ENCODE measurements at regions not wholly inside any gene's neighbourhood (a gene's known extent, or its start where the extent isn't known, plus 50 kb on each side); places are given as distances from the start of the nearest gene placed in this dataset.

GRCh38 chr6:747028-747427 lies 54.1 kb upstream of the EXOC2 start:
- no peak overlapping the region for H3K4me3 Mint-ChIP-seq

DNA sequence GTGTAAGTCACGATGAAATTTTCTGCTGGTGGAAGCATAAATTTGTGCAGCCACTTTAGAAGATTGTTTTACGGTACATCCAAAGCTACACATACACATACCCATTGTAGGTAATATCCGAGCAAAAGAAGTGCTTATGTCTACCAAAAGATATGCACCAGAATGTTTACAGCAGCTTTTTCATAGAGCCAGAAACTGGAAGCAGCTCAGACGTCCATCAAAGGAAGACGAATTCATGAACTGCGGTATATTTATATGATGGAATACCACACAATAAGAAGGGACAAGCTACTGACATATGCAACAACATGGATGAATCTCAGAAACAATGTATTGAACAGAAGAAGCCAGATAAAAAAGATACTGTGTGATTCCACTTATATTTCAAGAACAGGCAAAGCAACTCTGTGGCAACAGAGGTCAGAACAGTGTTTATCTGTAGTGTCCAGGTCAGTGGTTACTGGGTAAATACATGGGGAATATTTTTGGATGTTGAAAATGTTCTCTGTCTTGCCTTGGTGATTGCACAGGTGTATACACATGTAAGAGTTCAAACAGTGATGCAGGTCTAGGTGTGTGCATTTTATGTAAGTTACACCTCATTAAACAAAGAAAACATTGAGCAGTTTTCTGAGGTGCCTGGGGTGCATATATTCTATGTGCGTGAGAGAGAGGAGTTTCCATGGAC lies 51.9 kb upstream of the EXOC2 start:
- no peaks in the 10 kb centered on the region for H3K36me3 Mint-ChIP-seq (ENCODE audit: low read depth)
- no peaks in the 10 kb centered on the region for H3K27me3 Mint-ChIP-seq (ENCODE audit: low read depth)
- H3K4me3 Mint-ChIP-seq, result no peak overlapping the region
- TF ChIP-seq, protein P1, sequence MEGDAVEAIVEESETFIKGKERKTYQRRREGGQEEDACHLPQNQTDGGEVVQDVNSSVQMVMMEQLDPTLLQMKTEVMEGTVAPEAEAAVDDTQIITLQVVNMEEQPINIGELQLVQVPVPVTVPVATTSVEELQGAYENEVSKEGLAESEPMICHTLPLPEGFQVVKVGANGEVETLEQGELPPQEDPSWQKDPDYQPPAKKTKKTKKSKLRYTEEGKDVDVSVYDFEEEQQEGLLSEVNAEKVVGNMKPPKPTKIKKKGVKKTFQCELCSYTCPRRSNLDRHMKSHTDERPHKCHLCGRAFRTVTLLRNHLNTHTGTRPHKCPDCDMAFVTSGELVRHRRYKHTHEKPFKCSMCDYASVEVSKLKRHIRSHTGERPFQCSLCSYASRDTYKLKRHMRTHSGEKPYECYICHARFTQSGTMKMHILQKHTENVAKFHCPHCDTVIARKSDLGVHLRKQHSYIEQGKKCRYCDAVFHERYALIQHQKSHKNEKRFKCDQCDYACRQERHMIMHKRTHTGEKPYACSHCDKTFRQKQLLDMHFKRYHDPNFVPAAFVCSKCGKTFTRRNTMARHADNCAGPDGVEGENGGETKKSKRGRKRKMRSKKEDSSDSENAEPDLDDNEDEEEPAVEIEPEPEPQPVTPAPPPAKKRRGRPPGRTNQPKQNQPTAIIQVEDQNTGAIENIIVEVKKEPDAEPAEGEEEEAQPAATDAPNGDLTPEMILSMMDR (IDR thresholded peaks at IDR 0.05; ENCODE audit: unreplicated experiment in 3 of 3), result no peak
- H3K4me1 Mint-ChIP-seq, result no peaks in the 10 kb centered on the region
- H3K9me3 Mint-ChIP-seq, result peaks cover 4% of the 10 kb centered on the region
- no peak overlapping the region for H3K27ac Mint-ChIP-seq

More at GRCh38 chr6:747028-747427, 54.1 kb upstream of the EXOC2 start:
- Mint-ChIP-seq H3K27me3 (ENCODE audit: low read depth) (no peaks in the 10 kb centered on the region), H3K27ac (no peak overlapping the region), H3K4me1 (no peaks in the 10 kb centered on the region), H3K36me3 (ENCODE audit: low read depth) (no peaks in the 10 kb centered on the region), H3K9me3 (peaks cover 4% of the 10 kb centered on the region)
- TF ChIP-seq, protein P1 (IDR thresholded peaks at IDR 0.05; ENCODE audit: unreplicated experiment in 3 of 3), result no peak

- H3K4me3 Mint-ChIP-seq, result no peak overlapping the region
- H3K4me1 Mint-ChIP-seq, result no peaks in the 10 kb centered on the region
- no peaks in the 10 kb centered on the region for H3K36me3 Mint-ChIP-seq (ENCODE audit: low read depth)
- H3K27me3 Mint-ChIP-seq (ENCODE audit: low read depth), result peaks cover 4% of the 10 kb centered on the region
- H3K27ac Mint-ChIP-seq, result no peak overlapping the region
- TF ChIP-seq, protein P1 (IDR thresholded peaks at IDR 0.05; ENCODE audit: unreplicated experiment in 3 of 3), result no peak
- no peaks in the 10 kb centered on the region for H3K9me3 Mint-ChIP-seq
These were observed 50.6 kb upstream of the EXOC2 start for GRCh38 chr6:743320-744096.

Data from nephron (organoid).